ENCODE measurements at regions not wholly inside any gene's neighbourhood (a gene's known extent, or its start where the extent isn't known, plus 50 kb on each side); places are given as distances from the start of the nearest gene placed in this dataset. TPM values are rescaled to one million over a fixed set of nuclear protein-coding genes. Genes with fewer than 3 reads are reported as not detected.

GRCh38 chr3:67712259-67712658 lies 57.8 kb upstream of the SUCLG2 start:
- DNase-seq (ENCODE audit: low read depth), result no peak

DNA sequence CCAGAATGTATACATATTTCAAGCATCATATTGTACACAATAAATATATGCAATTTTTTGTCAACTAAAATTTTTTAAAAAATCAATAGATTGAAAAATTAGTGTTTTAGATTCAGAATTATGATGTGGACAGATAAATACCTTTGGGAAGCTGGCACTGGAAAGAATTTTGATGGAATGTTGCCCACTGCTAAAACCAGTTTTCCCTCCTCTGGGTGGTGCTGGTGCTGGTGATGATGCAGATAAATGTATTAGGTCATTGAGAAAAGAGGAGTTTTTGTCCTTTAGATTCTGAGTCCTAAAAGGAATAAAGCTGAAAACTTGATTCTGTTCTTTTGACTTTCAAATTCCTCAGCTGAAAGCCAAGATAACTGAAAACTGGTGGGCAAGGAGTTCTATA lies 56.0 kb upstream of the SUCLG2 start:
- no peak for DNase-seq (ENCODE audit: low read depth)

DNA sequence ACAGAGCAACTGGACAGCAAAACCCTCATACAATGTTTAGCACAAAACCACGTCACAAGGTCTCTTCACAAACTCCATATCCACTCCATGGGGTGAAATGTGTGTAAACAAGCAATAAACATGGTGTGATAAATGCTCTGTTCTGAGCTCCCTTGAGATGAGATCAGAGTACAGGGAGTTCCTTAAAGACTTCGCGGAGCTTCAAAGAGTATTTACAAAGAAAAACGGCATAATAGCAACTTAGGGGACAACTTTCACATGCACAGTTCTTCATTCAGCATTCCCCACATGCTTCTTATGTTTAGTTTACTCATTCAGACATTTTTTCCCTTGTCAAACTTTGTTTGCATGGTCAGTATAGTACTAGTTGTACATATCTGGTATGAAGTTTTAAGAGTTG lies 52.5 kb upstream of the SUCLG2 start:
- DNase-seq (ENCODE audit: low read depth), result no peak

- no peak for DNase-seq (ENCODE audit: low read depth)
Observed at GRCh38 chr3:67704322-67704721, 49.9 kb upstream of the SUCLG2 start.

Small RNA genes in the stretch of these regions (small RNA-seq; reads per million reads assigned to genes)
- not detected for gene AC107626.1
